Amygdala (tissue), 56 donors: ENCODE measurements at regions not wholly inside any gene's neighbourhood (a gene's known extent, or its start where the extent isn't known, plus 50 kb on each side); places are given as distances from the start of the nearest gene placed in this dataset.
"Not testable (repeated sequence)": the region's sequence is repeated elsewhere in the genome, so short reads cannot be mapped to it uniquely, and the experiment has no call there.

Experiments used
- DNase-seq, 56 donors: peaks; one replicate each; lab custom pipeline; 2025; lab: John Stamatoyannopoulos, UW

DNA sequence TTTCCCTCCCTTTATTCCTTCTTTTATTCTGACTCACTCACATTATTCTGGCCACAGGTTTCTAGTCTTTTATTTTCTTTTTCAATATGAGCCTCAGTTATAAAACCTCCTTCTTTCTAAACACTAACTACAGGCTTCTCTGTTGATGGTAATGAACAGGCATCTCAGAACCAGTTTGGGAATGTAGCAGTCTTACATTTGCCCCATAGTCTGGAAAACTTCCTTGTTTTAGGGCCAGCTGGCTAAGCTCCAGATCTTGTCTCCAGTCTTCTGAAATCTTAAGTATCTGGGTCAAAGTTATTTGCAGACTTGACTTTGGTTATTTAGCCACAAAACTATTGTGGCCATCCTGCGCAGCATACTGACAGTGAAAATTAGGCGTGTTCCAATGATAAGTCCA is 97.0 kb upstream of the MAN1A1 start:
- peak in 6 of 56 donors; percentile 3 to 24 (median 10) for DNase-seq

DNA sequence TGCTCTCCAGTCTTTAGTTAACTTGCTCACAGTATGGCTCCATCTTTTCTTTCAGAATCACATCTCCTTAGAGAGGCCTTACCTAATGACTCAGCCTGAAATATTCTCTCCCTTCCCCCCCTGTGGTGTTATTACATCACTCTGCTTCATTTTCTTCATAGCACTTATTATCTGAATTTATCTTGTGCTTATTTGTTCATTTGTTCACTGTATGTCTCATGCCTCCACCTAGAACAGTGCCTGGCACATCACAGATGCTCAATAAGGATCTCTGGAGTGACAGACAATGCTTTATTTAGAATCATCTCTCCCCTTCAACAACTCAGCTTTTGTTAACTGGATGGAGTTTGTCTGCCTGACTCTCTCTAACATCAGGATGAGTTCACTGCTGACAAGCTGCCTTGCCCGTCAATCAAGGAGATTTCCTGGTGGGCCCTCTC is 96.6 kb upstream of the MAN1A1 start:
- DNase-seq, result peak in 1 of 56 donors; percentile 6

DNA sequence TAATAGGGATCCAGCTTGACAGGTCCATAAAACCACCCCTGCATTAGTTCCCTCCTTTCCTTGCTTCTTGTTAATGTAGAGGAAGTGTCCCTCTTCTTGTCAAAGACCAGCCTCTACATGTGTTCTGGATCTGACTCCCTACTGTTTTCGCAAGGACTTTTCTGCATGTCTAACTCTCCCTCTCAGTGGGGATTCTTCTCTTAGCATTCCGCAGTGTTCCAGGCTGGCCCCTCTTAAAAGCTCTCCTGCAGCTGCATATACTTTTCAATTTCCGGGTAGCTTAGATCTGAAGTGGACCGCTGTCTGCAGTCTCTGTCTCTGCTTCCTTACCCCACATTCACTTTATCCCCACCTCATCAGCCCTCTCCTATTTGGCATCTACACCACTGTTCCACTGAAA is 96.1 kb upstream of the MAN1A1 start:
- DNase-seq, result no peak

DNA sequence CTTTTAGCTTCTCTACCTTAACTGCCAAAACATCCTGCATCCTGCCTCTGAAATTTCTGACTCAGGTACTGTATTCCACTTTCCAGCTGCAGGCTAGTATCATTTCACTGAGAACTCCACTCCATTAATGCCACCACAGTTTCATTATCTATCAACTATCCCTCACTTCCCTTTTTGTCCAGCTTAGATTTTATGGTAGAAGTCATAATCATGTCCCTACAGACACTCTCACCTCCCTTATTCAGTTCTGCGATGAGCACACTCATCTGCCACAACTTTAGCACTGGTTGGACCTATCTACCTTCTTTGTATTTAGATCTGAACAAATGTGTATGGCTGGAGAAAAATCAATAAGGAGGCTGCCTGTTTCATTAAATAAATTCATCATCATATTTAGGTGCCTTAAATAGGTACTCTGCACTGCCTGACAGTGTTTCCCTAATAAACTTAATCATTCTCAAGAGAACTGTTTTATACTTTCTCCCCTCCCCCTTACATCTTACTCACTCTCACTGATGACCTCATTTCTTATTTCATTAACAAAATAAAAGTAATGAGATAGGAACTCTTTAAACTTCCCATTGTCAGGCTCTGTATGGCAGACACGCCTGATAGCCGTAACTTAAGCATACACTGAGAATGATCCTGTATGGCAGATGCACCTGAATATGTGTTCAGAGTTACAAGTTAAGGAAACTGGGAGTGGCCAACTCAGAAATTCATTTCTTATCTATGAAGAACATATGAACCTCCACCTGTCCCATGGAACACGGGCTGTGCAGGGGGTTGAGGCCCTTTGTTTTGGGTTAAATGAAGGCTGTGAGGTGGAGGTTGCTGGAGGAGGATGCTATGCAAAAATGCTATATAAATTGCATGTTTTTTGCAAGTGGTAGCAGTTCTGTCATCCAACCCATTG is 95.3 kb upstream of the MAN1A1 start:
- DNase-seq, result no peak

DNA sequence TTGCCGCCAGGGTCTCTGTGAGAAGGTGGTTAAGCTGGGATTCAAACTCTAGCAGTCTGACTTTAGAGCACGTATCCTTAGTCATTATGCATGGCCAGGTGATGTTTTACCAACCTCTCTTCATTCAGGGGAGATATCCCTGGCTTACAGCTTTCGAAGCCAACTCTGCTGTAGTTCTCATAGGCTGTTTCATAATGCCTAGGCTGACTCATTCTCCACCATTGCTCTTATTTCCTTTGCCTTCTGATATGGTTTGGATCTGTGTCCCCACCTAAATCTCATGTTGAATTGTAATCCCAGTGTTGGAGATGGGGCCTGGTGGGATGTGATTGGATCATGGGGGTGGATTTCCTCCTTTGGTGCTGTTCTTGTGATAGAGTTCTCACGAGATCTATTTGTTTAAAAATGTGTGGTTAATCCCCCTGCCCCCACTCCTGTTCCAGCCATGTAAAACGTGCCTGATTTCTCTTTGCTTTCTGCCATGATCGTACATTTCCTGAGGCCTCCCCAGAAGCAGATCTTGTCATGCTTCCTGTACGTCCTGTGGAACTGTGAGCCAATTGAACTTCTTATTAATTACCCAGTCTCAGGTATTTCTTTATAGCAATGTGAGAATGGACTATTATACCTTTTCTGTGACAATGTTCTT is 94.6 kb upstream of the MAN1A1 start:
- DNase-seq, result no peak

DNA sequence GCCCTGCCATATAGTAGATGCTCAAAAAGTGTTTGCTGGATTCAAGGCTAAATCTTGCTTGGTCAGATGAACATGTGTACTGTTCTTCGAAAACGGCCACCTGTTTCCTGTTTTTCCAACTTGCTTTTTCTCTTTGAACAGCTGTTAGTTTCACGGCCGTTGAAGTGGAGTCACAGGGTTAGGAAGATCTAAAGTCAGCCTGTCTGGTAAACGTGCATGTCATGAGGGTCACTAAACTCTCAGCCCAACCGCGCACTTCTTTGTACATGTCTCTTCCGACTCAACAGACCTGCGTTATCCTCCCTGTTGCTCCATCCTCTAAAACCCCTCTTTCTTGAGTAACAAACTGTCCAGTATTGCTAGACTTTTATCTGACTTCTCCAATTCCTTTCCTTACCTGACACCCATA is 93.2 kb upstream of the MAN1A1 start:
- peak in 2 of 56 donors; percentile 21 to 26 for DNase-seq

DNA sequence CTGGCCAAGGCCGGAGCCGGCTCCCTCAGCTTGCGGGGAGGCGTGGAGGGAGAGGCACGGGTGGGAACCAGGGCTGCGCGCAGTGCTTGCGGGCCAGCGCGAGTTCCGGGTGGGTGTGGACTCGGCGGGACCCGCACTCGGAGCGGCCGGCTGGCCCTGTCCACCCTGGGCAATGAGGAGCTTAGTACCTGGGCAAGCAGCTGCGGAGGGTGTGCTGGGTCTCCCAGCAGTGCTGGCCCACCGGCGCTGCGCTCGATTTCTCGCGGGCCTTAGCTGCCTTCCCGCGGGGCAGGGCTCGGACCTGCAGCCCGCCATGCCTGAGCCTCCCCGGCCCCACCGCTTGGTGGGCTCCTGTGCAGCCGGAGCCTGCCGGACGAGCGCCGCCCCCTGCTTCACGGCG is 91.4 kb upstream of the MAN1A1 start:
- no peak for DNase-seq

DNA sequence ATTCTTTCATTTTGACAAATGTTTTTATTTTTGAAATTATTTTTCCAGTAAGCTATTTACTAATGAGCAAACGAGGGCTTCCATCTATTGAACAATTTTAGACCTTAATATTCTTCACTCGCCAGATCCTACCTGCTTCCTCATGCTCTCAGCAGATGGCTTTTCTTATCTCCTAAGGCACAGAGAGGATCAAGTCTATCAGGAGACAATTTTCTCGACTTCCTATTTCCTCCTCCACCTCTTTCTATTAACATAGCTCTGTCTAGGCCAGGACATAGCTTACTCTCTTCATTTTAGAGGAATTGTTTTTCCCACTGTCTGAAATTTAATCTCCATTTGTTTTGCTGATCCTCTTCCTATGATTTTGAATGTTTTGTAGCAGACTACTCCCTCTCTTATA is 87.0 kb upstream of the MAN1A1 start:
- no peak for DNase-seq

DNA sequence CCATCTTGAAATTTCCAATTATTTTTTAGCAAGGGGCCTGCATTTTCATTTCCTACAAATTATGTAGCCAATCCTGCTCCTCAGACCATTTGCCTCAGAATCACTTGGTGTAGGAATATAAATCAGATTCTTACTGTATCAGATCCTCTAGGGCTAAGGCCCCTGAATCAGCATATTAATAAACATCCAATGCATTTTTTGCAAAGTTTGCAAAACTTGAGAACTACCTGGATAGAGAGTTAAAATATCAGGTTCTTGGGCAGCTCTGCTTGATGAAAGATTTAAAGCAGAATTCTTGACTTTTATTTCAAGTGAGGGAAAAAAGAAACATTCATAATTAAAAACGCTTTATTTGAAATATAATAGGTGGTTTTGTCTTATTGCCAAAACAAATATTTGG is 82.2 kb upstream of the MAN1A1 start:
- no peak for DNase-seq

DNA sequence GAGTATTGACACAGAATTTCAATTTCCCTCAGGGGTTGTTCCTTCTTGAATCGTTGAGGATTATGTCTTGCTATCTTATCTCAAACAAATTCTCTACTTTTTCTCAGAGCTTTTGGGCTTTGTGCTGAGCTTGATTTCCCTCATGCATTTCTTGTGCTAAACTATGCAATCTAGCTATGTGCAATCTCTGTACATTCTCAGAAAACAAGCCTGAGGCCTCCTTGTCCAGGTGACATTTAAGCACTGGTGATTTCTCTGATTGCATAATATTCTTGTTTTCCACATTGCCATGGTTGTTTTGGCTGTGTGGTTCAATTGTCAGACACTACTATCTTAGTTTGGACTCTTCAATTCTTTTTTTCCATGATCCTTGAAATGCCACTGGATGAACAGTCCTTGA is 81.2 kb upstream of the MAN1A1 start:
- no peak for DNase-seq

DNA sequence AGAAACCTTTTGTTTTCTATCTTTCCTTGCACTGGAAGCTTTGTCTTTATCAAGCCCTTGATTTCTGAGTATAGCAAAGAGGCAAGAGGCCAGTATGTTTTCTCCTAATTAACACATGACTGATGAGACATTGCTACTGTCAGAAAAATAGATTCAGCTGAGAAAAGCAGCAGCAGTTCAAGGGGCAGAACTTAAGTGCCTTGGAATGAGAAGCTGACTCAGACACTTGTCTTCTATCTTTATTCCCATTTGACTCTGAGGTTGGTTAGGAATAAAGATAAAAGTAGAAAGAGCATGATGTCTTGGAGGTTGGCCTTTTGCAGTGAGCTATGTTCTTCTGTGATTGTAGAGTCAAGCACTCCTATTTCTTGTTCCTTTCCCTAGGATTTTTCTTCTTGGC is 79.1 kb upstream of the MAN1A1 start:
- no peak for DNase-seq

DNA sequence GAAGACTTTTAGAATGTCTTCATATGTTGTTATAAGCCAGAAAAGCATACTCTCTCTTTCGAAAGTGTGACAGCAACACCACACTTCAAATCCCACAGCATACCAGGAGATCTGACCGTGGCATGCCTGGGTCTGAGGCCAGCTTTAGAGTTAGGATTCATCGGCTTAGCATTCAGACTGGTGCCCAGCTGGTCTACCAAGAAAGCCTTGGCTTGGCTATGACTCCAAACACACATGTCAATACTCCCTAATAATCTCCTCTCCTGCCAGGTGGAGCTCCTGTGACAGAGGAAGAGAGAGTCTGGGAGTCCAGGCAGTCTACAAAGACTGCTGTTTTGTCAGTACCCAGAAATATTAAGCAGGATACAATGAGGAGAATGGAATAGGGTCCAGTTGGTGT is 77.1 kb upstream of the MAN1A1 start:
- DNase-seq, result no peak

DNA sequence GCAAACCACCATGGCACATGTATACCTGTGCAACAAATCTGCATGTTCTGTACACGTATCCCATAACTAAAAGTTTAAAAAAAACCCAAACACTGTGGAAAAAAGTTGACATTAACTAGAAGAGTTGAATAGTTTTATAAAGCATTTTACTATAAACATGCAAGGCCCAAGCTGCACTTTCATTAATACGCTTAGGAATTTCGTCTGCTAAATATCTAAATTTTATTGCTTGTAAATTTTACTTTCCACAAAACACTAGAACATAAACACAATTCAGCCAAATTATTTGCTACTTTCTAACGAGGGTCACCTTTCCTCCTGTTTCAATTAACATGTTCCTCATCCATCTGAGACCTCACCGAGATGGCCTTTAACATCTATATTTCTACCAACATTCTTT is 74.4 kb upstream of the MAN1A1 start:
- no peak for DNase-seq

DNA sequence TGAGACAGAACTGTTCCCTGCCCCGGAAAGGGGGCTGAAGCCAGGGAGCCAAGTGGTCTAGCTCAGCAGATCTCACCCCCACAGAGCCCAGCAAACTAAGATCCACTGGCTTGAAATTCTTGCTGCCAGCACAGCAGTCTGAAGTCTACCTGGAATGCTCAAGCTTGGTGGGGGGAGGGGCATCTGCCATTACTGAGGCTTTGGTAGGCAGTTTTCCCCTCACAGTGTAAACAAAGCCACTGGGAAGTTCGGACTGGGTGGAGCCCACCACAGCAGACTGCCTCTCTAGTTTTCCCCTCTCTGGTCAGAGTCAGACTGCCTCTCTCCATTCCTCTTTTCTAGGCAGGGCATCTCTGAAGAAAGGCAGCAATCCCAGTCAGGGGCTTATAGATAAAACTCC is 68.5 kb upstream of the MAN1A1 start:
- DNase-seq, result not testable (repeated sequence)

DNA sequence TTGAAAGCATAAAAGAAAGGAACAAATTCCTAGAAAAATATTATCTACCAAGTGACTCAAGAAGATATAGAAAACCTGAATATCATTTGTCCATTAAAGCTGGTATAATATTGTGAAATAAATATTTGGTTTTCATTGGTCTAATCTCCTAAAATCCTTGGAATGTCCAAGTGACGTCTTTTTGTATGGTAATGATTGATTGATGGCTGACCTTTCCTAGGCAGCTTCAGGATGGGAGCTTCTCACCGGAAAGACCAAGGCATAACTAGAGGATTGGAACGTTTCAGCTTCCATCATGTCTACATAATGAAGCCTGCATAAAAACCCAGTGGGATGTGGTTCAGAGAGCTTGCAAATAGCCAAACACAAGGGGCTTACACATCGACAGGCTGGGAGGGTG is 57.6 kb upstream of the MAN1A1 start:
- no peak for DNase-seq

DNA sequence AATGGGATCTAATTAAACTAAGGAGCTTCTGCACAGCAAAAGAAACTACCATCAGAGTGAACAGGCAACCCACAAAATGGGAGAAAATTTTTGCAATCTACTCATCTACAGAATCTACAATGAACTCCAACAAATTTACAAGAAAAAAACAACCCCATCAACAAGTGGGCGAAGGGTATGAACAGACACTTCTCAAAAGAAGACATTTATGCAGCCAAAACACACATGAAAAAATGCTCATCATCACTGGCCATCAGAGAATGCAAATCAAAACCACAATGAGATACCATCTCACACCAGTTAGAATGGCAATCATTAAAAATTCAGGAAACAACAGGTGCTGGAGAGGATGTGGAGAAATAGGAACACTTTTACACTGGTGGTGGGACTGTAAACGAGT is 55.6 kb upstream of the MAN1A1 start:
- not testable (repeated sequence) for DNase-seq
